Psoas muscle (tissue), 7 donors: ENCODE measurements at regions not wholly inside any gene's neighbourhood (a gene's known extent, or its start where the extent isn't known, plus 50 kb on each side); places are given as distances from the start of the nearest gene placed in this dataset.

Experiments
- ATAC-seq, 4 donors: fragments of 200-7000 bp; cut with Tn5 transposase; one replicate each; pipeline ENCODE4 v1.9.1; 2020; ENCODE audit warnings: moderate library complexity in 3 of 4, mild to moderate bottlenecking in 2 of 4
- DNase-seq, 2 donors: peaks; one replicate each; pipeline ENCODE4 v3.0.0-alpha.2; 2020
- H3K27ac ChIP-seq: fragments of 200-600 bp; one replicate; pipeline ENCODE4 v1.8.0; 2022
- H3K27me3 ChIP-seq, 3 donors: fragments of 200-600 bp in 1 of 3; one replicate each; pipeline versions ENCODE4 v1.6.1 to v1.8.0; 2013 to 2022; ENCODE audit warnings: low read length in 2 of 3, mild to moderate bottlenecking in 2 of 3, moderate library complexity in 1 of 3; ENCODE audit not compliant: insufficient read depth in 3 of 3
- H3K36me3 ChIP-seq, 2 donors: fragments of 200-600 bp in 1 of 2; one replicate each; pipeline versions ENCODE4 v1.6.1 to v1.8.0; 2013 to 2022; ENCODE audit warnings: low read depth in 1 of 2, mild to moderate bottlenecking in 1 of 2, moderate library complexity in 1 of 2; ENCODE audit not compliant: insufficient read depth in 1 of 2
- H3K4me1 ChIP-seq: fragments of 200-600 bp; one replicate; pipeline ENCODE4 v1.8.0; 2022
- H3K4me3 ChIP-seq: fragments of 200-600 bp; one replicate; pipeline ENCODE4 v1.8.0; 2022; ENCODE audit warnings: mild to moderate bottlenecking
- H3K9me3 ChIP-seq: fragments of 200-600 bp; one replicate; pipeline ENCODE4 v1.8.0; 2022
- CTCF ChIP-seq: fragments of 200-600 bp; IDR thresholded peaks from one replicate; pipeline ENCODE4 v1.8.0; 2022; ENCODE audit warnings: antibody characterized with exemption
- WGBS, 3 donors: extraction: QIAGEN DNeasy Blood & Tissue Kit; methylation state at CpG; one replicate each; pipeline versions ENCODE4 v1.1.6 to v1.1.7; 2013; 5-methylcytosine and 5-hydroxymethylcytosine counted together
- intact Hi-C, 2 donors: fragments of 100-400 bp; cut with DNase I; formaldehyde crosslinking; loops; one replicate each; pipeline versions ENCODE4 v1.11.0 to v1.14.2; 2022
- donor health status: healthy with polysubstance abuse.
- donor health status: DM: no; HTN: no; CAD: no; lungs with moderate emphysema.
- donor health status: Bipolar disorder and iron deficiency.
- donor health status: healthy.
- donor health status: DM: yes; HTN: yes; CAD: no.
- donor health status: DM: no; HTN: no; CAD: no.
- donor health status: DM: yes; HTN: yes; CAD: no.

- Histone ChIP-seq H3K4me1 (no peaks in the 10 kb centered on the region), H3K9me3 (no peaks in the 10 kb centered on the region), H3K27me3 (no peaks in the 10 kb centered on the region), H3K4me3 (no peak overlapping the region), H3K36me3 (no peaks in the 10 kb centered on the region), H3K27ac (no peak overlapping the region)
- no peak for TF ChIP-seq CTCF
- WGBS, 3 donors, result 66 to 72% (median 68%) methylated on average over 3 of the region's 3 CpGs
- intact Hi-C loops, result no loop called here
- no peak for DNase-seq
- ATAC-seq, result no peak
Measured at GRCh38 chr10:62912086-62912485, 95.9 kb upstream of the EGR2 start.

- no peak for DNase-seq
- Histone ChIP-seq H3K27me3 (peaks cover 0 to 4% (median 0%) of the 10 kb centered on the region in 3 donors), H3K36me3 (no peaks in the 10 kb centered on the region), H3K4me3 (no peak overlapping the region), H3K4me1 (no peaks in the 10 kb centered on the region), H3K27ac (no peak overlapping the region), H3K9me3 (no peaks in the 10 kb centered on the region)
- ATAC-seq, result no peak
- TF ChIP-seq CTCF, result no peak
- WGBS, 3 donors, result 72 to 90% (median 81%) methylated on average over 11 of the region's 11 CpGs
- intact Hi-C loops, result no loop called here
Measured at GRCh38 chr10:62911210-62911963, 95.2 kb upstream of the EGR2 start.

- DNase-seq, result no peak
- H3K4me3 ChIP-seq, result no peak overlapping the region
- peaks cover 0 to 4% (median 0%) of the 10 kb centered on the region in 3 donors for H3K27me3 ChIP-seq
- 65 to 69% (median 68%) methylated on average over 8 of the region's 8 CpGs for WGBS, 3 donors
- ATAC-seq, result no peak
- H3K36me3 ChIP-seq, result no peaks in the 10 kb centered on the region
- H3K4me1 ChIP-seq, result no peaks in the 10 kb centered on the region
- no peak overlapping the region for H3K27ac ChIP-seq
- no peaks in the 10 kb centered on the region for H3K9me3 ChIP-seq
- no peak for TF ChIP-seq CTCF
- intact Hi-C loops, result no loop called here
Measured at GRCh38 chr10:62907470-62908212, 91.5 kb upstream of the EGR2 start.

GRCh38 chr10:62904281-62904875 lies 88.2 kb upstream of the EGR2 start:
- intact Hi-C loops, result no loop called here
- TF ChIP-seq CTCF, result no peak
- DNase-seq, result no peak
- Histone ChIP-seq H3K27me3 (peaks cover 0 to 4% (median 0%) of the 10 kb centered on the region in 3 donors), H3K27ac (no peak overlapping the region), H3K36me3 (no peaks in the 10 kb centered on the region), H3K9me3 (no peaks in the 10 kb centered on the region), H3K4me3 (no peak overlapping the region), H3K4me1 (no peaks in the 10 kb centered on the region)
- ATAC-seq, result no peak
- 44 to 56% (median 49%) methylated on average over 5 of the region's 5 CpGs for WGBS, 3 donors
